ENCODE measurements at regions not wholly inside any gene's neighbourhood (a gene's known extent, or its start where the extent isn't known, plus 50 kb on each side); places are given as distances from the start of the nearest gene placed in this dataset.

DNA sequence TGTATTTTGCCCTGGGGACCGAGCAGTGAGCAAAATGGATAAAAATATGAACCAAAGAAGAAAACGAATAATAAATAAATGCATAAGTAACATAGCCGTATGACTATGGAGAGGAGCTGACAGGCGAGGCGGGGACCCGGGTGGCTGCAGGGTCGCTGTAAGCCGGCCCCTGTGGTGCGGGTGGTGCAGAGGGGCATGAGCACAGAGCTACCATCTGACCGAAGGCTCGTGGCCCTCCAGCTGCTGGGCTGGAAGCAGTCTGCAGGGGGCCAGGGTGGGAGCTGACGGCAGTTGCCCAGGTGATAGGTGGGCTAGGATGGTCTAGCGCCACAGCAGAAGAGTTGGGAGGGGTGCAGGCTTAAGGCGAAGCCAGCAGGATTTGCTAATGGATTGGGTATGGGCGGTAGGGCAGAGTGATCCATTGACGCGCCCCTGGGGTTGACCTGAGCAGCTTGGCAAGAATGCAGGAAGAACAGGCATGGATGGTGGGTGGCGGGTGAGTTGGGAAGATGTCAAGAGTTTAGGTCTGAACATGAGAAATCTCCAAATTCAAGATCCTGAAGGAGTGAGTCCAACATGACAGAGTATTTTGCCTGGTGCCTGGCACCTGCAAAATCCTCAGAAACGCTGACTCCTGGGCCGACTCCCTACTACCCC is 228.0 kb downstream of the FOXL1 start:
- Histone ChIP-seq H3K4me1 (ENCODE audit: control insufficient read depth in 2 of 2, insufficient read depth in 2 of 2, low read length in 2 of 2) (no peaks in the 10 kb centered on the region), H3K27me3 (ENCODE audit: control insufficient read depth in 2 of 2, insufficient read depth in 1 of 2, low read length in 1 of 2) (peaks cover 0 to 21% of the 10 kb centered on the region in 2 donors), H3K36me3 (ENCODE audit: control insufficient read depth in 2 of 2, insufficient read depth in 2 of 2, low read length in 1 of 2) (no peaks in the 10 kb centered on the region), H3K9me3 (ENCODE audit: control insufficient read depth in 2 of 2, insufficient read depth in 1 of 2, low read length in 1 of 2) (no peaks in the 10 kb centered on the region), H3K4me3 (ENCODE audit: low read length in 2 of 2) (no peak overlapping the region), H3K27ac (ENCODE audit: low read depth in 1 of 2, low read length in 1 of 2) (no peak overlapping the region)
- DNase-seq (ENCODE audit: low read depth in 6 of 9, low spot score in 9 of 9): no peak
- WGBS: 91% methylated on average over 20 of the region's 20 CpGs

DNA sequence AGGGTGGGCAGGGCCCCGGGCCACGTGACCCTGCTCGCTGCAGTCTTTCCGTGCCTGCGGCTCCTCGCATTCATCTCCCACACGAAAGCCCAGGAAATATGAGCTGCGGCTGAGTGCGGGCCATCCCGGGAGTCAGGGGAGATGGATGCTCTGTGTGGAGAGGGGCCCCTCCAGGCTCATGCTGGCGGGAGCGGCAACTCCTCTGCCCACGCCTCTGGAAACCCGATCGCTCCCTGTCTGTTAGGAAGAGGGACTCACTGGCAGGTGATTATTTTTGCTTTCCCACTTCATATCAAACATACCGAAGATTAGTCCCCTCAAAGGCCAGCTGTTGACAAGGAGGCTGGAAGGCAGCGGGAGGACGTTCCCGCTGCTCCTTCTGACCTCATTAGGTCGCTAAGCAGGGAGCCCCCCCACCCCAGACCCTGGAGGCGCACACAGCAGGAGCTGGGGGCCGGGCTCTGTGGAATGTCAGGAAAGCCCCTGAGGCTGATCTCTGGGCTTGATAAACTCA is 228.5 kb downstream of the FOXL1 start:
- H3K4me1 ChIP-seq (ENCODE audit: control insufficient read depth in 2 of 2, insufficient read depth in 2 of 2, low read length in 2 of 2): no peaks in the 10 kb centered on the region
- H3K36me3 ChIP-seq (ENCODE audit: control insufficient read depth in 2 of 2, insufficient read depth in 2 of 2, low read length in 1 of 2): no peaks in the 10 kb centered on the region
- H3K4me3 ChIP-seq (ENCODE audit: low read length in 2 of 2): no peak overlapping the region
- H3K27me3 ChIP-seq (ENCODE audit: control insufficient read depth in 2 of 2, insufficient read depth in 1 of 2, low read length in 1 of 2): peaks cover 0 to 21% of the 10 kb centered on the region in 2 donors
- WGBS: 53% methylated on average over 22 of the region's 22 CpGs
- no peak for DNase-seq (ENCODE audit: low read depth in 6 of 9, low spot score in 9 of 9)
- H3K9me3 ChIP-seq (ENCODE audit: control insufficient read depth in 2 of 2, insufficient read depth in 1 of 2, low read length in 1 of 2): no peaks in the 10 kb centered on the region
- no peak overlapping the region for H3K27ac ChIP-seq (ENCODE audit: low read depth in 1 of 2, low read length in 1 of 2)

DNA sequence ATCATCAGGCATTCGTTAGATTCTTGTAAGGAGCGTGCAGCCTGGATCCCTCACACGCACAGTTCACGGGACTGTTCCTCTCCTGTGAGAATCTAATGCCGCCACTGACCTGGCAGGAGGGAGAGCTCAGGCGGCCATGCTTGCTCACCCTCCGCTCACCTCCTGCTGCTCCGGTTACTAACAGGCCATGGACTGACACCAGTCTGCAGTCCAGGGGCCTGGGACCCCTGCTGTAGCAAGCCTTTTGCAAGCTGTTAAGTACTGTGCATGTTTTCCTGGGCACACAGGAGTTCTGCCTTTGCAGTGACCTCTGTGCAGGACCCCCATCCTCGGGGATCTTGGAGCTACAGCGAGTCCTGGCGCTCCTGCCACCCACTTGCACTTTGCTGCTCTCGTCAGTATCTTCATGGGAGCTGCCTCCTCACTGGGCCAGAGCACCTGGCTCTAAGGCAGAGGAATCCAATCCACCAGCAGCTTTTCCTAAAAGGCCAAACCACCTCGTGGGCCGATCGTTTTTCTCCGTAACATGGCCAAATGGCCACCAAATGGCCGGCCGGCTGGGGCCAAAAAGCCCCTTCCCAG is 230.6 kb downstream of the FOXL1 start:
- WGBS: 87% methylated on average over 18 of the region's 18 CpGs
- Histone ChIP-seq H3K4me3 (ENCODE audit: low read length in 2 of 2) (no peak overlapping the region), H3K4me1 (ENCODE audit: control insufficient read depth in 2 of 2, insufficient read depth in 2 of 2, low read length in 2 of 2) (no peaks in the 10 kb centered on the region), H3K9me3 (ENCODE audit: control insufficient read depth in 2 of 2, insufficient read depth in 1 of 2, low read length in 1 of 2) (no peaks in the 10 kb centered on the region), H3K27me3 (ENCODE audit: control insufficient read depth in 2 of 2, insufficient read depth in 1 of 2, low read length in 1 of 2) (peaks cover 0 to 21% of the 10 kb centered on the region in 2 donors), H3K36me3 (ENCODE audit: control insufficient read depth in 2 of 2, insufficient read depth in 2 of 2, low read length in 1 of 2) (no peaks in the 10 kb centered on the region), H3K27ac (ENCODE audit: low read depth in 1 of 2, low read length in 1 of 2) (no peak overlapping the region)
- no peak for DNase-seq (ENCODE audit: low read depth in 6 of 9, low spot score in 9 of 9)

DNA sequence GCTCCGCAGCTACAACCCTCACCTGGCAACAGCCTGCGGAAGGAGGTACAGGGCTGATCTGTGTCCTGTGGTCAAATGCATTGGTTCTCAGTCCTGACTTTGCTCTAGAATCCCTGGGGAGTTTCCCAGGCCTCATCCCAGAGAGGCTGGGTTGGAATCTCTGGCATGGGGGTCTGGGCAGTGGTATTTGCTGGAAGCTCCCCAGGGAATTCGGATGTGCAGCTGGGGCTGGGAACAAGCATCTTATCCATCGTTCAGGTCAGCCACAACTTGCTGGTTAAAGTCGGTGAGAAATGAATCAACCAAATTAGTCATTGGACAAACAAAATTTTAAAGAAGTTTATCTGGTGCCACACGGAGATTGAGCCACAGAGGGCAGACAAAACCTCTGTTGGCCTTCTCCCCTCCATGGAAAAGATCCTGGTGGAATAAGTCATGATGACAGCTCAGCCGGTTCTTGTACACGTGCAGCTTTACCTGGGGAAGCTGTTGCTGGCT is 231.2 kb downstream of the FOXL1 start:
- peaks cover 0 to 21% of the 10 kb centered on the region in 2 donors for H3K27me3 ChIP-seq (ENCODE audit: control insufficient read depth in 2 of 2, insufficient read depth in 1 of 2, low read length in 1 of 2)
- 87% methylated on average over 8 of the region's 8 CpGs for WGBS
- no peak for DNase-seq (ENCODE audit: low read depth in 6 of 9, low spot score in 9 of 9)
- no peak overlapping the region for H3K27ac ChIP-seq (ENCODE audit: low read depth in 1 of 2, low read length in 1 of 2)
- H3K9me3 ChIP-seq (ENCODE audit: control insufficient read depth in 2 of 2, insufficient read depth in 1 of 2, low read length in 1 of 2): no peaks in the 10 kb centered on the region
- H3K36me3 ChIP-seq (ENCODE audit: control insufficient read depth in 2 of 2, insufficient read depth in 2 of 2, low read length in 1 of 2): no peaks in the 10 kb centered on the region
- no peaks in the 10 kb centered on the region for H3K4me1 ChIP-seq (ENCODE audit: control insufficient read depth in 2 of 2, insufficient read depth in 2 of 2, low read length in 2 of 2)
- no peak overlapping the region for H3K4me3 ChIP-seq (ENCODE audit: low read length in 2 of 2)

DNA sequence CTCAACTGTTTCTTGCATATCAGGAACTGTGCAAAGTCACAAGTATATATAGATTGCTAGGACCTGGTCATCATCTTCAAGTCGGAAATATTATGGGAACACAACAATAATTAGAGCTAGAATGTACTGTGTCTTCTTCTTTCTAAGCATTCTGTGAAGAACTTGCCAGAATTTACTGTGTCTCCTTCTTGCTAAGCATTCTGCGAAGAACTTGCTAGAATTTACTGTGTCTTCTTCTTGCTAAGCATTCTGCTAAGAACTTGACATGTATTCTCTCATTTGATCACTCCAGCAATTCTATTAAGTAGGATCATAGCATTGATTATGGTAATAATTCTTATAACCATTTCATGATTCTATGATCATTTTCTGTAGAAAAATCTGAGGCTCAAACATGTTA is 231.7 kb downstream of the FOXL1 start:
- Histone ChIP-seq H3K4me1 (ENCODE audit: control insufficient read depth in 2 of 2, insufficient read depth in 2 of 2, low read length in 2 of 2) (no peaks in the 10 kb centered on the region), H3K36me3 (ENCODE audit: control insufficient read depth in 2 of 2, insufficient read depth in 2 of 2, low read length in 1 of 2) (no peaks in the 10 kb centered on the region), H3K9me3 (ENCODE audit: control insufficient read depth in 2 of 2, insufficient read depth in 1 of 2, low read length in 1 of 2) (no peaks in the 10 kb centered on the region), H3K4me3 (ENCODE audit: low read length in 2 of 2) (no peak overlapping the region), H3K27me3 (ENCODE audit: control insufficient read depth in 2 of 2, insufficient read depth in 1 of 2, low read length in 1 of 2) (peaks cover 0 to 21% of the 10 kb centered on the region in 2 donors), H3K27ac (ENCODE audit: low read depth in 1 of 2, low read length in 1 of 2) (no peak overlapping the region)
- WGBS: 95% methylated on average over 2 of the region's 2 CpGs
- no peak for DNase-seq (ENCODE audit: low read depth in 6 of 9, low spot score in 9 of 9)

DNA sequence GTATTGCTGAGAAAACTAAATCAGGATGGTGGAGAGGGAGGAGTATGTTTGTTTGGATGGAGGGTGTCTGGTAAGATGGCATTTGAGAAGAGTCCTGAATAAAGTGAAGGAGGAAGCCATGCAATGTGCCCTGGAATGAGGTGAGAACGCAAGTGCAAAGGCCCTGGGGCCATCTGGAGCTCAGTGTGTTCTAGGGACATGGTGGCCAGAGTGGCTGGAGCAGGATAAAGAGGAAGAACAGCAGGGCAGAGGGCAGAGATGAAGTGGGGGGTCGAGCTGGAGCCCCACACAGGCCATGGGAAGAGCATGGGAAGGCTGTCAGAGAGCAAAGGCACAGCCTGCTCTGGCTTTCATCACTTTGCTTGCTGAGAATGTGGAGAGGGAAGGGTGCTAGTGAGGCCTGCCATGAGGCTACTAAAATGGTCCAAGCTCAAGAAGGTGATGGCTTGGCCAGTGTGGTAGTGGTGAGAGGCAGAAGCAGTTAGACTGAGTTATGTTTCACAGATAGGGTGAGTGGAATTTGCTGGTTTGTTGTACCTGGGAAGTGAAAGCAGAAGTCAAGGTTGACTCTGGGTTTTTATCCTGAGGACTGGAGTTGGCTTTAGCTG is 234.1 kb downstream of the FOXL1 start:
- 69% methylated on average over 2 of the region's 2 CpGs for WGBS
- H3K9me3 ChIP-seq (ENCODE audit: control insufficient read depth in 2 of 2, insufficient read depth in 1 of 2, low read length in 1 of 2): no peaks in the 10 kb centered on the region
- DNase-seq (ENCODE audit: low read depth in 6 of 9, low spot score in 9 of 9): no peak

DNA sequence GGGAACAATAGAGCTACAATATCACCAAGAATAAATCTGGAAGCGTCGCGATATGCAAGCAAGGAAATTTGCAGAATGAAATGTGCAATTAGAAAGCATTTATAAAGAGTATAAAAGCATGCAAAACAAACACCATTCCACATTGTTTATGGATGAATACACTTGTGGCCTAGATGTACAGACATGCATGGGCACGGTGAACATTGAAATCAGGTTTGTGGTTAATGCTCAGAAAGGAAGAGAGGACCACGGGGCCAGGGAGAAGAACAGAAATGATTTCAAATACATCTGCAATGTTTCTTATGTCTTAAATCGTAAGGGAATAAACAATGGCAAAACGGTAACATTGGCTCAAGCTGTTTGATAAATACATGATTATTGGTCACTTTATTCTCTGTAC is 235.9 kb downstream of the FOXL1 start:
- WGBS: 81% methylated on average over 7 of the region's 7 CpGs
- H3K27me3 ChIP-seq (ENCODE audit: control insufficient read depth in 2 of 2, insufficient read depth in 1 of 2, low read length in 1 of 2): peaks cover 0 to 11% of the 10 kb centered on the region in 2 donors

More for the DNA sequence above, 234.1 kb downstream of the FOXL1 start:
- H3K4me3 ChIP-seq (ENCODE audit: low read length in 2 of 2): no peak overlapping the region
- no peak overlapping the region for H3K27ac ChIP-seq (ENCODE audit: low read depth in 1 of 2, low read length in 1 of 2)
- H3K36me3 ChIP-seq (ENCODE audit: control insufficient read depth in 2 of 2, insufficient read depth in 2 of 2, low read length in 1 of 2): no peaks in the 10 kb centered on the region
- peaks cover 0 to 11% of the 10 kb centered on the region in 2 donors for H3K27me3 ChIP-seq (ENCODE audit: control insufficient read depth in 2 of 2, insufficient read depth in 1 of 2, low read length in 1 of 2)
- no peaks in the 10 kb centered on the region for H3K4me1 ChIP-seq (ENCODE audit: control insufficient read depth in 2 of 2, insufficient read depth in 2 of 2, low read length in 2 of 2)

DNA sequence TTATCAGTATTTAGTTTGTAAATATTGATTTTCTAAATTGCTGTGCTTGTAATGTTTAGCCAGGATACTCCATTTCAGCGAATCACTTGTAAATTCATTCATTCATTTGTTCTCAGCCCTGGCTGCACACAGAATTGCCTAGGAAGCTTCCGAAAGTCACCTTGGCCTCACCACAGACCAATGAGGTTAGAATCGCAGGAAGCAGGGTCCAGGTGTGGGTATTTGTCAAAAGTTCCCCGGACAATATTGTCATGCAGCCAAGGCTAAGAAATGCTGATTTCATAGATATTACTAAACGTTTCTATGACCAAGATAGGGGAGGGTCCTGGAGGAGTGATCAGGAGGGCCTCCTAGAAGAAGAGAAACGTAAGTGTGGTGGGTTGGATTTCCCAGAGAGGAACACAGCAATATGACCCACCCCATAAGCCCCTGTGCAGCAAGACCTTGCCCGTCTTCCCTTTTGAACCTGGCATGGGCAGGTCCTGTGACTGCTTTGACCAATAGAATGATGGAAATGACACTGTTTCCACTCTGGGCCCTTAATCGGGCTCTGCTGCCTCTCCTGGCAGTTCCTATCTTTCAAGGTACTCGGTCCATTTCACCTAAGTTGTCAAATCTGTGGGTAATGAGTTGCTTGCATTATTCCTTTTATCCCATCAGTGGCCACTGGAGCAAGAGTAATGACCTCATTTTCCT is 238.7 kb downstream of the FOXL1 start:
- H3K4me1 ChIP-seq (ENCODE audit: control insufficient read depth in 2 of 2, insufficient read depth in 2 of 2, low read length in 2 of 2): no peaks in the 10 kb centered on the region
- no peak for DNase-seq (ENCODE audit: low read depth in 6 of 9, low spot score in 9 of 9)
- peaks cover 0 to 10% of the 10 kb centered on the region in 2 donors for H3K27me3 ChIP-seq (ENCODE audit: control insufficient read depth in 2 of 2, insufficient read depth in 1 of 2, low read length in 1 of 2)
- 81% methylated on average over 9 of the region's 9 CpGs for WGBS
- no peak overlapping the region for H3K4me3 ChIP-seq (ENCODE audit: low read length in 2 of 2)
- H3K36me3 ChIP-seq (ENCODE audit: control insufficient read depth in 2 of 2, insufficient read depth in 2 of 2, low read length in 1 of 2): no peaks in the 10 kb centered on the region
- H3K27ac ChIP-seq (ENCODE audit: low read depth in 1 of 2, low read length in 1 of 2): no peak overlapping the region
- H3K9me3 ChIP-seq (ENCODE audit: control insufficient read depth in 2 of 2, insufficient read depth in 1 of 2, low read length in 1 of 2): no peaks in the 10 kb centered on the region

More for the DNA sequence above, 235.9 kb downstream of the FOXL1 start:
- DNase-seq (ENCODE audit: low read depth in 6 of 9, low spot score in 9 of 9): no peak
- H3K4me3 ChIP-seq (ENCODE audit: low read length in 2 of 2): no peak overlapping the region
- H3K4me1 ChIP-seq (ENCODE audit: control insufficient read depth in 2 of 2, insufficient read depth in 2 of 2, low read length in 2 of 2): no peaks in the 10 kb centered on the region
- H3K27ac ChIP-seq (ENCODE audit: low read depth in 1 of 2, low read length in 1 of 2): no peak overlapping the region
- H3K36me3 ChIP-seq (ENCODE audit: control insufficient read depth in 2 of 2, insufficient read depth in 2 of 2, low read length in 1 of 2): no peaks in the 10 kb centered on the region
- no peaks in the 10 kb centered on the region for H3K9me3 ChIP-seq (ENCODE audit: control insufficient read depth in 2 of 2, insufficient read depth in 1 of 2, low read length in 1 of 2)

Data from thymus (tissue), 11 donors.